Cardiac muscle cell (in vitro differentiated cells and primary cell): ENCODE measurements at regions not wholly inside any gene's neighbourhood (a gene's known extent, or its start where the extent isn't known, plus 50 kb on each side); places are given as distances from the start of the nearest gene placed in this dataset.

ENCODE experiments used
- DNase-seq, 2 donors: peaks; one replicate each; pipeline versions ENCODE4 v3.0.0 to v3.0.0-alpha.2; 2010 to 2017; ENCODE audit warnings: low read depth in 1 of 2, low spot score in 1 of 2
- H3K27ac ChIP-seq: fragments of 200-600 bp; sonication (generic); 2 replicates; pipeline ENCODE4 v1.5.1; 2016
- H3K27me3 ChIP-seq: fragments of 200-600 bp; sonication (generic); 2 replicates; pipeline ENCODE4 v1.6.0; 2016; ENCODE audit warnings: control low read depth
- H3K36me3 ChIP-seq: fragments of 200-600 bp; sonication (generic); 2 replicates; pipeline ENCODE4 v1.5.1; 2016; ENCODE audit warnings: control low read depth
- H3K4me1 ChIP-seq: fragments of 200-600 bp; sonication (generic); 2 replicates; pipeline ENCODE4 v1.8.1; 2017; ENCODE audit warnings: low read depth, mild to moderate bottlenecking, mixed run types
- H3K4me3 ChIP-seq: fragments of 200-600 bp; sonication (generic); 2 replicates; pipeline ENCODE4 v1.5.1; 2016; ENCODE audit warnings: mild to moderate bottlenecking
- H3K9me3 ChIP-seq: fragments of 200-600 bp; sonication (generic); 2 replicates; pipeline ENCODE4 v1.5.1; 2017; ENCODE audit warnings: low read depth, mild to moderate bottlenecking, control low read depth
- TF ChIP-seq, protein P1 (sequence below): IDR thresholded peaks from 2 replicates; pipeline ENCODE4 v1.5.1; 2012; ENCODE audit warnings: low read depth, mild to moderate bottlenecking, low read length

DNA sequence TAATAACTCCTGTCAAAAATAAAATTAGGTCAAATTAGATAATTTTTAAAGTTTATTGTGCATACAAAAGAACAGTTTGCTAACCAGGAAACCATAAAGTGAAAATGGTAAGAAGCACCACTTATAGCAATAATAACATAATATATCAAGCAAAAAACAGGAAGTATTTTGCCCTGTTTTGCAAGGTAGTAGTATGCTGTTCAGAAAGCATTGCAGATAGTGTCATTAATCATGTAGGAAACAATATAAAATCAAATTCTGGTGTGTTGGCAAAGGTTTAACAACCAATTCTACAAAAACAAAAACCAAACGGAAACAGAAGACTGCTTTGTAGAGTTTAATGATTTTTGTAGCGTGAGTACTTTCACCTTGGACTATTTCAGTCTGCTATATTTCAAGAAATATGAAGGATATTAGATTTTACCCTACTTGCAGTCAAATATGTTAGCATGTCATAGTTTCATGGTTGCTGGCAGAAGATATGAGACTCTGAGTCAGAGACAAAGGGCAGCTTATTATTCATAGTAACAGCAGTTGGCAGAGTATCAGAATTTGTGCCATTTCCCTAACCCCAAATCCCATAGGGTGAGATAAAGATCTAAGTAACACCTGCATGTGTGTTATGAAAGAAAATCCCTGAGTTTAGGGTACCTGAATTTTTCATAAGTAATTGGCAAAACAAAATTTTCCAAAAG, 729.0 kb upstream of the BRINP3 start:
- TF ChIP-seq, protein P1, sequence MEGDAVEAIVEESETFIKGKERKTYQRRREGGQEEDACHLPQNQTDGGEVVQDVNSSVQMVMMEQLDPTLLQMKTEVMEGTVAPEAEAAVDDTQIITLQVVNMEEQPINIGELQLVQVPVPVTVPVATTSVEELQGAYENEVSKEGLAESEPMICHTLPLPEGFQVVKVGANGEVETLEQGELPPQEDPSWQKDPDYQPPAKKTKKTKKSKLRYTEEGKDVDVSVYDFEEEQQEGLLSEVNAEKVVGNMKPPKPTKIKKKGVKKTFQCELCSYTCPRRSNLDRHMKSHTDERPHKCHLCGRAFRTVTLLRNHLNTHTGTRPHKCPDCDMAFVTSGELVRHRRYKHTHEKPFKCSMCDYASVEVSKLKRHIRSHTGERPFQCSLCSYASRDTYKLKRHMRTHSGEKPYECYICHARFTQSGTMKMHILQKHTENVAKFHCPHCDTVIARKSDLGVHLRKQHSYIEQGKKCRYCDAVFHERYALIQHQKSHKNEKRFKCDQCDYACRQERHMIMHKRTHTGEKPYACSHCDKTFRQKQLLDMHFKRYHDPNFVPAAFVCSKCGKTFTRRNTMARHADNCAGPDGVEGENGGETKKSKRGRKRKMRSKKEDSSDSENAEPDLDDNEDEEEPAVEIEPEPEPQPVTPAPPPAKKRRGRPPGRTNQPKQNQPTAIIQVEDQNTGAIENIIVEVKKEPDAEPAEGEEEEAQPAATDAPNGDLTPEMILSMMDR: no peak
- no peak for DNase-seq
- Histone ChIP-seq H3K27me3 (no peaks in the 10 kb centered on the region), H3K36me3 (no peaks in the 10 kb centered on the region), H3K4me3 (no peak overlapping the region), H3K27ac (no peak overlapping the region), H3K9me3 (no peaks in the 10 kb centered on the region), H3K4me1 (no peaks in the 10 kb centered on the region)

DNA sequence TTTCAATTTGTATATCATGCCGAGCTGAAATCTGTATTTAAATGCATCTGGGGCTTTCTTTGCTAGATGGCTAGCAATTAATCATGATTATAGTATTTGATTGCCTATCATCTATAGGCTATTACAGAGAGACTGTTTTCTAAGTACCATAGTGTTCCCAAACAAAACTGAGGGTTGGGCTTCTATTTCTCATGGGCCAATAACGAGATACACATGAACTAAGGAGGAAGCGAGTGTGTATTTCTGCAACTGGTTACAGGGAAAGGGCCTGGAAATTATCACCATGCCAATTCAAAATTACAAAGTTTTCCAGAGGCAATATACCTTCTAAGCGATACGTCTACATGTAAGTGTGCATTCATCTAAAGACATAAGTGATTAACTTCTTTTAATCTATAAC, 744.5 kb upstream of the BRINP3 start:
- Histone ChIP-seq H3K4me1 (no peaks in the 10 kb centered on the region), H3K27me3 (no peaks in the 10 kb centered on the region), H3K4me3 (no peak overlapping the region), H3K36me3 (no peaks in the 10 kb centered on the region), H3K9me3 (no peaks in the 10 kb centered on the region), H3K27ac (no peak overlapping the region)
- no peak for DNase-seq
- TF ChIP-seq, protein P1: no peak

DNA sequence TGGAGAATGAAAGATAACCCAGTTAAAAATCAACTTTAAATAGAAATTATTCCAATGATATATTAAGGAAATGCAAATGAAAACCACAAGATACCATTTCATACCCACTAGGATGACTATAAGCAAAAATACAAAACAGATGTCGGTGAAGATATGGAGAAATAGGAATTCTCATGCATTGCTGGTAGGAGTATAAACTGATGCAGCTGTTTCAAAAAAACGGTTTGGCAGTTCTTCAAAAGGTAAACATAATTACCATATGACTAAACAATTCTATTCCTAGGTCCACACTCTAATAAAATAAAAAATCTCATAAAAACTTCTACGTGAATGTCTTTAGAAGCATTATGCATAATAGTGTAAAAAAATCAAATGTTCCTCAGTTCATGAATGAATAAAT, 763.3 kb upstream of the BRINP3 start:
- Histone ChIP-seq H3K9me3 (no peaks in the 10 kb centered on the region), H3K4me1 (no peaks in the 10 kb centered on the region), H3K36me3 (no peaks in the 10 kb centered on the region), H3K27me3 (no peaks in the 10 kb centered on the region), H3K4me3 (no peak overlapping the region), H3K27ac (no peak overlapping the region)
- DNase-seq: no peak
- TF ChIP-seq, protein P1: no peak

DNA sequence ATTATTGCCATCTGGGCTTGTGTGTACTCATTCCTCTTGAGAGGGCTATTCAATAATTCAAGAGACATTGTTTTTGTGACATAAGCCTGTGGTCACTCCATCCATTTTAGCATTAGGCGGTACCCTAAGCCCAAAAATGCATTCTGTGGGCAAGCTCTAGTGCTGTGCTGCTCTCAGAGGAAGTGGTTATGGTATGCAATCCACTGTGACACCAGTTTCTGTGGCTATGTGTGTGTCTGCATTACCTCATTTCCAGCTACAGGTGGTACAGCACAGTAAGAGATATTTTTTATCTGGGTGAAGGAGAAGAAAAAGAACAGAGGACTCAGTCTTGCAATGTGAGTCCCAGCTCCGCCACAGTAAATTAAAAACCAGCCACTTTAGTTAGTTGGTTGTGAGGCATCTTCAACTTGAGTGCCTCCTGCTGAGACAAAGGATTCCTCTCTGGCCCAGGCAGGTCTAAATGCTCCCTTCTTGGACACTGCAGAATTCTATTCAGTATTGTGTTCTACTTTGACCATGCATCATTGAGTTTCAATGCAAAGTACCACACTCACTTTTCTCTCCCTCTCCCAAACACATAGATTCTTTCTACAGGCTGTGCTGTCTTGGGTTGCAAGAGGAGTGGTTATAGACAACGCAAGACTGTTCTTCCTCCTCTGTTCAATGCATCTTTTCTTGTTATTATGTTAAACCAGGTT, 777.8 kb upstream of the BRINP3 start:
- no peaks in the 10 kb centered on the region for H3K36me3 ChIP-seq
- no peaks in the 10 kb centered on the region for H3K9me3 ChIP-seq
- H3K27ac ChIP-seq: no peak overlapping the region
- H3K27me3 ChIP-seq: no peaks in the 10 kb centered on the region
- DNase-seq: no peak
- H3K4me1 ChIP-seq: no peaks in the 10 kb centered on the region
- H3K4me3 ChIP-seq: no peak overlapping the region
- TF ChIP-seq, protein P1: no peak

DNA sequence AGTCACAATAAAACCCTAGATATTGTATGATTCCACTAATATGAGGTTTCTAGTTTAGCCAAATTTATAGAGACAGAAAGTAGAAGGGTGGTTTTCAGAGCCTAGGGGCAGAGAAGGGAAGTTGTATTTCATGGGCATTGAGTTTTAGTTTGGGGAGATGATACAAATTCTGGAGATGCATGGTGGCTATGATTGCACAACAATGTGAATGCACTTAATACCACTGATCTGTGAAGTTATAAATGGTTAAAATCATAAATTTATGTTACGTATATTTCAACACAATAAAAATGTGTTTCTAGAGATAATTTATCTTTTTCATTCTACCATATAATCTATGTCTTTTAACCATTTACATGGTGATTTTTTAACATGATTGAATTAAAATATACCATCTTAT, 779.3 kb upstream of the BRINP3 start:
- no peaks in the 10 kb centered on the region for H3K9me3 ChIP-seq
- no peak overlapping the region for H3K27ac ChIP-seq
- no peaks in the 10 kb centered on the region for H3K27me3 ChIP-seq
- TF ChIP-seq, protein P1: no peak
- H3K4me1 ChIP-seq: no peaks in the 10 kb centered on the region
- no peak for DNase-seq
- H3K36me3 ChIP-seq: no peaks in the 10 kb centered on the region
- no peak overlapping the region for H3K4me3 ChIP-seq
